ENCODE measurements at regions not wholly inside any gene's neighbourhood (a gene's known extent, or its start where the extent isn't known, plus 50 kb on each side); places are given as distances from the start of the nearest gene placed in this dataset.

DNA sequence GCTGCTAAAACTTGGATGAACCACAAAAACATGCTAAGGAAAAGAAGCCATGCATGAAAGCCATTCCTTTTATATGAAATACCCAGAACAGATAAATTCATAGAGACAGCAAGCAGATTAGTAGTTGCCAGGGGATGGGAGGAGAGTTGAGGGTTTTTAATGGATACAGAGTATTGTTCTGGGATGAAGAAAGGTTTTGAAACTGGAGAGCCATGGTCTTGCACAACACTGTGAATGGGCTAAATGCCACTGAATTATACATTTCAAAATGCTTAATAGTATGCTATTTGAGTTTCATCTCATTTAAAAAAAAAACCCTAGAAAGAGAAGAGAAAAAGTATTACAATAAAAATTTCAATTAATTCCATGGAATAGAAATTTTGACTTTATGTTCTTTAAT lies 154.3 kb downstream of the GNAT3 start:
- H3K4me1 ChIP-seq (ENCODE audit: control insufficient read depth, insufficient read depth, low read length): no peaks in the 10 kb centered on the region
- no peak overlapping the region for H3K4me3 ChIP-seq (ENCODE audit: low read depth, low read length)
- TF ChIP-seq ZNF626 (tag by site-specific recombination; IDR thresholded peaks at IDR 0.05) (no peak), ZNF660 (tag by site-specific recombination; IDR thresholded peaks at IDR 0.05) (no peak), BCL11B (tag by site-specific recombination; IDR thresholded peaks at IDR 0.05; ENCODE audit: low read depth) (no peak), EGR2 (tag by site-specific recombination; IDR thresholded peaks at IDR 0.05; ENCODE audit: low read depth) (no peak), ZNF214 (tag by site-specific recombination; IDR thresholded peaks at IDR 0.05; ENCODE audit: borderline replicate concordance) (no peak), ZNF169 (tag by site-specific recombination; IDR thresholded peaks at IDR 0.05) (no peak), MZF1 (tag by site-specific recombination; IDR thresholded peaks at IDR 0.05; ENCODE audit: borderline replicate concordance) (no peak), ZNF692 (tag by site-specific recombination; IDR thresholded peaks at IDR 0.05) (no peak), ZSCAN18 (tag by site-specific recombination; IDR thresholded peaks at IDR 0.05) (no peak), SETDB1 (IDR thresholded peaks at IDR 0.05; ENCODE audit: insufficient read length, low read length) (no peak), BCL11A (tag by site-specific recombination; IDR thresholded peaks at IDR 0.05; ENCODE audit: low read depth) (no peak), GFI1B (tag by site-specific recombination; IDR thresholded peaks at IDR 0.05) (no peak)
- TF ChIP-seq, protein P1, sequence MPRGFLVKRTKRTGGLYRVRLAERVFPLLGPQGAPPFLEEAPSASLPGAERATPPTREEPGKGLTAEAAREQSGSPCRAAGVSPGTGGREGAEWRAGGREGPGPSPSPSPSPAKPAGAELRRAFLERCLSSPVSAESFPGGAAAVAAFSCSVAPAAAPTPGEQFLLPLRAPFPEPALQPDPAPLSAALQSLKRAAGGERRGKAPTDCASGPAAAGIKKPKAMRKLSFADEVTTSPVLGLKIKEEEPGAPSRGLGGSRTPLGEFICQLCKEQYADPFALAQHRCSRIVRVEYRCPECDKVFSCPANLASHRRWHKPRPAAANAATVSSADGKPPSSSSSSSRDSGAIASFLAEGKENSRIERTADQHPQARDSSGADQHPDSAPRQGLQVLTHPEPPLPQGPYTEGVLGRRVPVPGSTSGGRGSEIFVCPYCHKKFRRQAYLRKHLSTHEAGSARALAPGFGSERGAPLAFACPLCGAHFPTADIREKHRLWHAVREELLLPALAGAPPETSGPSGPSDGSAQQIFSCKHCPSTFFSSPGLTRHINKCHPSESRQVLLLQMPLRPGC (tag by site-specific recombination; IDR thresholded peaks at IDR 0.05): no peak
- TF ChIP-seq, protein P2, sequence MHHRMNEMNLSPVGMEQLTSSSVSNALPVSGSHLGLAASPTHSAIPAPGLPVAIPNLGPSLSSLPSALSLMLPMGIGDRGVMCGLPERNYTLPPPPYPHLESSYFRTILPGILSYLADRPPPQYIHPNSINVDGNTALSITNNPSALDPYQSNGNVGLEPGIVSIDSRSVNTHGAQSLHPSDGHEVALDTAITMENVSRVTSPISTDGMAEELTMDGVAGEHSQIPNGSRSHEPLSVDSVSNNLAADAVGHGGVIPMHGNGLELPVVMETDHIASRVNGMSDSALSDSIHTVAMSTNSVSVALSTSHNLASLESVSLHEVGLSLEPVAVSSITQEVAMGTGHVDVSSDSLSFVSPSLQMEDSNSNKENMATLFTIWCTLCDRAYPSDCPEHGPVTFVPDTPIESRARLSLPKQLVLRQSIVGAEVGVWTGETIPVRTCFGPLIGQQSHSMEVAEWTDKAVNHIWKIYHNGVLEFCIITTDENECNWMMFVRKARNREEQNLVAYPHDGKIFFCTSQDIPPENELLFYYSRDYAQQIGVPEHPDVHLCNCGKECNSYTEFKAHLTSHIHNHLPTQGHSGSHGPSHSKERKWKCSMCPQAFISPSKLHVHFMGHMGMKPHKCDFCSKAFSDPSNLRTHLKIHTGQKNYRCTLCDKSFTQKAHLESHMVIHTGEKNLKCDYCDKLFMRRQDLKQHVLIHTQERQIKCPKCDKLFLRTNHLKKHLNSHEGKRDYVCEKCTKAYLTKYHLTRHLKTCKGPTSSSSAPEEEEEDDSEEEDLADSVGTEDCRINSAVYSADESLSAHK (tag by site-specific recombination; IDR thresholded peaks at IDR 0.05): no peak
- TF ChIP-seq, protein P3, sequence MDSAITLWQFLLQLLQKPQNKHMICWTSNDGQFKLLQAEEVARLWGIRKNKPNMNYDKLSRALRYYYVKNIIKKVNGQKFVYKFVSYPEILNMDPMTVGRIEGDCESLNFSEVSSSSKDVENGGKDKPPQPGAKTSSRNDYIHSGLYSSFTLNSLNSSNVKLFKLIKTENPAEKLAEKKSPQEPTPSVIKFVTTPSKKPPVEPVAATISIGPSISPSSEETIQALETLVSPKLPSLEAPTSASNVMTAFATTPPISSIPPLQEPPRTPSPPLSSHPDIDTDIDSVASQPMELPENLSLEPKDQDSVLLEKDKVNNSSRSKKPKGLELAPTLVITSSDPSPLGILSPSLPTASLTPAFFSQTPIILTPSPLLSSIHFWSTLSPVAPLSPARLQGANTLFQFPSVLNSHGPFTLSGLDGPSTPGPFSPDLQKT (IDR thresholded peaks at IDR 0.05; ENCODE audit: borderline replicate concordance, low read depth, low read length): no peak
- TF ChIP-seq, protein P4, sequence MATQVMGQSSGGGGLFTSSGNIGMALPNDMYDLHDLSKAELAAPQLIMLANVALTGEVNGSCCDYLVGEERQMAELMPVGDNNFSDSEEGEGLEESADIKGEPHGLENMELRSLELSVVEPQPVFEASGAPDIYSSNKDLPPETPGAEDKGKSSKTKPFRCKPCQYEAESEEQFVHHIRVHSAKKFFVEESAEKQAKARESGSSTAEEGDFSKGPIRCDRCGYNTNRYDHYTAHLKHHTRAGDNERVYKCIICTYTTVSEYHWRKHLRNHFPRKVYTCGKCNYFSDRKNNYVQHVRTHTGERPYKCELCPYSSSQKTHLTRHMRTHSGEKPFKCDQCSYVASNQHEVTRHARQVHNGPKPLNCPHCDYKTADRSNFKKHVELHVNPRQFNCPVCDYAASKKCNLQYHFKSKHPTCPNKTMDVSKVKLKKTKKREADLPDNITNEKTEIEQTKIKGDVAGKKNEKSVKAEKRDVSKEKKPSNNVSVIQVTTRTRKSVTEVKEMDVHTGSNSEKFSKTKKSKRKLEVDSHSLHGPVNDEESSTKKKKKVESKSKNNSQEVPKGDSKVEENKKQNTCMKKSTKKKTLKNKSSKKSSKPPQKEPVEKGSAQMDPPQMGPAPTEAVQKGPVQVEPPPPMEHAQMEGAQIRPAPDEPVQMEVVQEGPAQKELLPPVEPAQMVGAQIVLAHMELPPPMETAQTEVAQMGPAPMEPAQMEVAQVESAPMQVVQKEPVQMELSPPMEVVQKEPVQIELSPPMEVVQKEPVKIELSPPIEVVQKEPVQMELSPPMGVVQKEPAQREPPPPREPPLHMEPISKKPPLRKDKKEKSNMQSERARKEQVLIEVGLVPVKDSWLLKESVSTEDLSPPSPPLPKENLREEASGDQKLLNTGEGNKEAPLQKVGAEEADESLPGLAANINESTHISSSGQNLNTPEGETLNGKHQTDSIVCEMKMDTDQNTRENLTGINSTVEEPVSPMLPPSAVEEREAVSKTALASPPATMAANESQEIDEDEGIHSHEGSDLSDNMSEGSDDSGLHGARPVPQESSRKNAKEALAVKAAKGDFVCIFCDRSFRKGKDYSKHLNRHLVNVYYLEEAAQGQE (tag by site-specific recombination; IDR thresholded peaks at IDR 0.05): no peak
- ChIA-PET CTCF (no interaction called here), POLR2A (no interaction called here)
- no peaks in the 10 kb centered on the region for H3K36me3 ChIP-seq (ENCODE audit: control insufficient read depth in 2 of 2, insufficient read depth in 1 of 2, low read length in 2 of 2)
- H3K27ac ChIP-seq (ENCODE audit: extremely low read depth, low read depth, low read length): no peak overlapping the region
- no peaks in the 10 kb centered on the region for H3K9me3 ChIP-seq (ENCODE audit: control insufficient read depth, insufficient read depth, low read depth, low read length)

Data from HEK293 (cell line).